Fibroblast of lung (primary cell): ENCODE measurements at regions not wholly inside any gene's neighbourhood (a gene's known extent, or its start where the extent isn't known, plus 50 kb on each side); places are given as distances from the start of the nearest gene placed in this dataset.

Experiments
- EZH2 ChIP-seq: IDR thresholded peaks from 2 replicates; pipeline ENCODE4 v1.5.1; 2012; ENCODE audit warnings: low read length, control low read depth, mild to moderate bottlenecking; ENCODE audit errors: missing control alignments
- TF ChIP-seq, protein P1 (sequence below), 2 donors: IDR thresholded peaks in 1 of 2; conservative IDR thresholded peaks in 1 of 2; 1 replicate in 1 of 2; 2 replicates in 1 of 2; pipeline ENCODE4 v1.5.1; 2011 to 2012; ENCODE audit warnings: low read length in 2 of 2, control low read depth in 1 of 2, inconsistent platforms in 1 of 2, low read depth in 1 of 2, mild to moderate bottlenecking in 1 of 2

- no peak for TF ChIP-seq EZH2
- TF ChIP-seq, protein P1, sequence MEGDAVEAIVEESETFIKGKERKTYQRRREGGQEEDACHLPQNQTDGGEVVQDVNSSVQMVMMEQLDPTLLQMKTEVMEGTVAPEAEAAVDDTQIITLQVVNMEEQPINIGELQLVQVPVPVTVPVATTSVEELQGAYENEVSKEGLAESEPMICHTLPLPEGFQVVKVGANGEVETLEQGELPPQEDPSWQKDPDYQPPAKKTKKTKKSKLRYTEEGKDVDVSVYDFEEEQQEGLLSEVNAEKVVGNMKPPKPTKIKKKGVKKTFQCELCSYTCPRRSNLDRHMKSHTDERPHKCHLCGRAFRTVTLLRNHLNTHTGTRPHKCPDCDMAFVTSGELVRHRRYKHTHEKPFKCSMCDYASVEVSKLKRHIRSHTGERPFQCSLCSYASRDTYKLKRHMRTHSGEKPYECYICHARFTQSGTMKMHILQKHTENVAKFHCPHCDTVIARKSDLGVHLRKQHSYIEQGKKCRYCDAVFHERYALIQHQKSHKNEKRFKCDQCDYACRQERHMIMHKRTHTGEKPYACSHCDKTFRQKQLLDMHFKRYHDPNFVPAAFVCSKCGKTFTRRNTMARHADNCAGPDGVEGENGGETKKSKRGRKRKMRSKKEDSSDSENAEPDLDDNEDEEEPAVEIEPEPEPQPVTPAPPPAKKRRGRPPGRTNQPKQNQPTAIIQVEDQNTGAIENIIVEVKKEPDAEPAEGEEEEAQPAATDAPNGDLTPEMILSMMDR (conservative IDR thresholded peaks at IDR 0.05 in 1 of 2, IDR thresholded peaks at IDR 0.05 in 1 of 2; ENCODE audit: low read depth in 1 of 2, low read length in 2 of 2), result no peak
Observed at GRCh38 chr14:27253966-27254365, 656.1 kb upstream of the NOVA1 start.
